AG09309 (cell line): ENCODE measurements at regions not wholly inside any gene's neighbourhood (a gene's known extent, or its start where the extent isn't known, plus 50 kb on each side); places are given as distances from the start of the nearest gene placed in this dataset.

Experiments
- DNase-seq: peaks from one replicate; pipeline ENCODE4 v3.0.0-alpha.2; 2010; ENCODE audit warnings: low read depth
- H3K4me3 ChIP-seq: 2 replicates; pipeline ENCODE4 v1.5.1; 2011; ENCODE audit warnings: mild to moderate bottlenecking, low read depth, low read length, moderate library complexity; ENCODE audit not compliant: control insufficient read depth
- CTCF ChIP-seq: IDR thresholded peaks from 2 replicates; pipeline ENCODE4 v1.5.1; 2011; ENCODE audit warnings: mild to moderate bottlenecking, low read depth, low read length, inconsistent platforms; ENCODE audit not compliant: insufficient read depth, control insufficient read depth; ENCODE audit errors: missing control alignments

GRCh38 chr6:112842330-112842685 is 495.2 kb downstream of the RFPL4B start:
- no peak overlapping the region for H3K4me3 ChIP-seq
- no peak for DNase-seq
- TF ChIP-seq CTCF: no peak

DNA sequence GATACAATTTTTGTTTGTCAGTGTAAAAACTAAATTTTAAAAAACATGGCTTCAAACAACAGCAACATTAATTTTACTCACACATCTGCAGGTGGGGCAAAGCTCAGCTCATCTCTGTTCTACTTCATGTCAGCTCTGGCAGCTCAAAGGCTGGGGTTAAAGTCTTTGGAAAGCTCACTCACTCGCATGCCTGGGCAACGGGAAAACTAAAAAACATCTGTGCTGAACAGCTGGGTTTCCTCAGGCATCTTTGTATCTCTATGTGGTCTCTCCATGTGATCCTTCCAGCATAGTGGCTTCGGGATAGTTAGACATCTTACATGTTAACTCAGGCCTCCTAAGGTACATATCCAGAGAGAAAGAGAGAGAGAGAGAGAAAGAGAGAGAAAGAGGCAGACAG is 499.6 kb downstream of the RFPL4B start:
- no peak for DNase-seq
- no peak for TF ChIP-seq CTCF
- H3K4me3 ChIP-seq: no peak overlapping the region

DNA sequence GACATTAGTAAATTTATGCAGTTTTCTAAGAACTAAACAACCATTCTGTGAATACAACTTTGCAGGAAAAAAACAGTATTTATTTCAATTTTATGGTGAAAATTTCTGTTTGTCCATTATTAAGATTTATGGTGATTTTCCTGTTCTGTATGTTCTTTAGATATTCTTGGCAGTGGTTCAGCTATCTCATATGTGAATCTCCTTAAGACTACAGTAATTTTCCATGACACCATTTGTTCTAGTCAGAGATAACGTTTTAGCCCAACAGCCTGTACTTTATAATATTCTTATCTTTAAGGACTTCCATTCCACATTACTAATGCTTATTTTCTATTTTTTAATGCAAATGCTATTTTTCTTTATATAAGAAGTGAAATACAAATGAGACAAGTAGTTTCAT is 504.0 kb downstream of the RFPL4B start:
- no peak for TF ChIP-seq CTCF

DNA sequence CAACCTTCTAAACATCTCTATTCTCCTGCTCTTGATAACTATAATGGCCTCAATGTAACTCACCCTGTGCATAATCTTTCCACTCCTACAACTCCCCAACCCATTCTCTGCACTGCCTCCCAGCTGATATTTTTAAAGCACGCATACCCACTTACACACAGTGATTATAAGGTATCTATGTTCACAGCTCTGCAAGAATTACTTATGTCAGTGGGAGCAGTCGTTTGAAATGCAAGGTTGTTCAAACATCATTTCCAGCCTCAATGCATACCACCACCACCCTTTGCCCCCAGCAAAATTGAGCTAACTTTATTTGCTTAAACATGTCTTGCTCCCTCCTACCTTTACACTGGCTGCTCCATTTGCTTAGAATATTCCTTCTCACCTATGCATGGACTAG is 506.0 kb downstream of the RFPL4B start:
- TF ChIP-seq CTCF: no peak
- DNase-seq: no peak
- H3K4me3 ChIP-seq: no peak overlapping the region

More for the DNA sequence above, 504.0 kb downstream of the RFPL4B start:
- DNase-seq: no peak
- no peak overlapping the region for H3K4me3 ChIP-seq

DNA sequence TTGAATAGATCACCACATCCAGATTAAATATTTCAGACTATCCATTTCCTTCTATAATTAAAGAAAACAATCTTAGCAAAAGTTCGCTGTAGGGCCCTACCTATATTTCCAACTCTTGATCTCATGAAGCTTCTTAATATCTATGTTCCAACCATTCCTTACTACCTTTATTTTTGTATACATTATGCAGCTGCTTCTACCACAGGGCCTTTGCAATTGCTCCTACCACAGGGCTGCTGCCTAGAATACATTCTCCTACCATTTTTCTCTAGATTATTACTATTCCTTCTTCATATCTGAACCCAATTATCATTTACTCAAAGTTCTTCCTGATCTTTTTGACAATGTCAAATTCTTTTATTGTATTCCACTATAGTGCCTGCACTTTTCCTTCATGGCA is 516.6 kb downstream of the RFPL4B start:
- no peak overlapping the region for H3K4me3 ChIP-seq
- DNase-seq: no peak
- no peak for TF ChIP-seq CTCF

GRCh38 chr6:112865131-112865530 is 518.0 kb downstream of the RFPL4B start:
- no peak for DNase-seq
- no peak overlapping the region for H3K4me3 ChIP-seq
- TF ChIP-seq CTCF: no peak

DNA sequence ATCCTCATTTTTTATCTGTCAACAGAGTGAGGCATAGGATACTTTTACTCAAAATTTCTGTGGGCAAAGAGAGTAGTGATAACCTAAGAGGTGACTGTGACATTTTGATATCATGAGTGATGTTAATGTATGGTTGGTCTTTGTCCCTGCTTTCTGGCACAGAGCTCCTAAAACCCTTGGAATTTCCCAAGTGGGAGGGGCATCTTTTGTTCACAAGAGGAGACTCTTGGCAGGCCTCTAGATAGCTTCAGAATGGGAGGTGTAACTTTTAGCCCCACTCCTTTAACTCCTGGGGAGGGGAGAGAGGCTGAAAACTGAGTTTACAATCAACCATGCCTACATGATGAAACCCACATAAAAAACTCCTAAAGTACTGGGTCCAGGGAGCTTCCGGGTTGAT is 527.8 kb downstream of the RFPL4B start:
- H3K4me3 ChIP-seq: no peak overlapping the region
- no peak for DNase-seq
- TF ChIP-seq CTCF: no peak
